ENCODE measurements at regions not wholly inside any gene's neighbourhood (a gene's known extent, or its start where the extent isn't known, plus 50 kb on each side); places are given as distances from the start of the nearest gene placed in this dataset.
"Not testable (repeated sequence)": the region's sequence is repeated elsewhere in the genome, so short reads cannot be mapped to it uniquely, and the experiment has no call there.

- DNase-seq (ENCODE audit: low read depth), result no peak
- no peak overlapping the region for H3K4me3 ChIP-seq (ENCODE audit: low read depth, low read length)
Observed at GRCh38 chr10:71090330-71090729, 122.0 kb upstream of the UNC5B start.

- no peak for DNase-seq (ENCODE audit: low read depth)
- no peak overlapping the region for H3K4me3 ChIP-seq (ENCODE audit: low read depth, low read length)
Observed at GRCh38 chr10:71090801-71091200, 121.6 kb upstream of the UNC5B start.

GRCh38 chr10:71092812-71093401 is 119.5 kb upstream of the UNC5B start:
- H3K4me3 ChIP-seq (ENCODE audit: low read depth, low read length), result no peak overlapping the region
- DNase-seq (ENCODE audit: low read depth), result no peak

GRCh38 chr10:71093531-71093930 is 118.8 kb upstream of the UNC5B start:
- DNase-seq (ENCODE audit: low read depth), result no peak
- no peak overlapping the region for H3K4me3 ChIP-seq (ENCODE audit: low read depth, low read length)

- no peak for DNase-seq (ENCODE audit: low read depth)
- no peak overlapping the region for H3K4me3 ChIP-seq (ENCODE audit: low read depth, low read length)
Observed at GRCh38 chr10:71094712-71095390, 117.5 kb upstream of the UNC5B start.

- no peak for DNase-seq (ENCODE audit: low read depth)
- H3K4me3 ChIP-seq (ENCODE audit: low read depth, low read length), result no peak overlapping the region
Observed at GRCh38 chr10:71099731-71100361, 112.5 kb upstream of the UNC5B start.

- H3K4me3 ChIP-seq (ENCODE audit: low read depth, low read length), result no peak overlapping the region
- no peak for DNase-seq (ENCODE audit: low read depth)
Observed at GRCh38 chr10:71103961-71104360, 108.4 kb upstream of the UNC5B start.

GRCh38 chr10:71106151-71106550 is 106.2 kb upstream of the UNC5B start:
- DNase-seq (ENCODE audit: low read depth); H3K4me3 ChIP-seq (ENCODE audit: low read depth, low read length): not testable (repeated sequence)

- H3K4me3 ChIP-seq (ENCODE audit: low read depth, low read length); DNase-seq (ENCODE audit: low read depth): not testable (repeated sequence)
Observed at GRCh38 chr10:71107117-71107516, 105.3 kb upstream of the UNC5B start.

GRCh38 chr10:71108042-71108441 is 104.3 kb upstream of the UNC5B start:
- DNase-seq (ENCODE audit: low read depth); H3K4me3 ChIP-seq (ENCODE audit: low read depth, low read length): not testable (repeated sequence)

GRCh38 chr10:71112138-71112785 is 100.1 kb upstream of the UNC5B start:
- no peak overlapping the region for H3K4me3 ChIP-seq (ENCODE audit: low read depth, low read length)

GRCh38 chr10:71116426-71116825 is 95.9 kb upstream of the UNC5B start:
- no peak for DNase-seq (ENCODE audit: low read depth)
- H3K4me3 ChIP-seq (ENCODE audit: low read depth, low read length), result no peak overlapping the region

More at GRCh38 chr10:71112138-71112785, 100.1 kb upstream of the UNC5B start:
- no peak for DNase-seq (ENCODE audit: low read depth)

GRCh38 chr10:71117589-71117988 is 94.8 kb upstream of the UNC5B start:
- not testable (repeated sequence) for H3K4me3 ChIP-seq (ENCODE audit: low read depth, low read length); DNase-seq (ENCODE audit: low read depth)

GRCh38 chr10:71123023-71123422 is 89.3 kb upstream of the UNC5B start:
- no peak for DNase-seq (ENCODE audit: low read depth)
- H3K4me3 ChIP-seq (ENCODE audit: low read depth, low read length), result no peak overlapping the region

- H3K4me3 ChIP-seq (ENCODE audit: low read depth, low read length), result no peak overlapping the region
Observed at GRCh38 chr10:71124921-71125748, 87.2 kb upstream of the UNC5B start.

GRCh38 chr10:71125749-71126107 is 86.6 kb upstream of the UNC5B start:
- DNase-seq (ENCODE audit: low read depth), result no peak
- no peak overlapping the region for H3K4me3 ChIP-seq (ENCODE audit: low read depth, low read length)

More at GRCh38 chr10:71124921-71125748, 87.2 kb upstream of the UNC5B start:
- DNase-seq (ENCODE audit: low read depth), result no peak

GRCh38 chr10:71126432-71126831 is 85.9 kb upstream of the UNC5B start:
- no peak overlapping the region for H3K4me3 ChIP-seq (ENCODE audit: low read depth, low read length)

GRCh38 chr10:71127104-71127503 is 85.3 kb upstream of the UNC5B start:
- DNase-seq (ENCODE audit: low read depth), result no peak
- no peak overlapping the region for H3K4me3 ChIP-seq (ENCODE audit: low read depth, low read length)

More at GRCh38 chr10:71126432-71126831, 85.9 kb upstream of the UNC5B start:
- DNase-seq (ENCODE audit: low read depth), result no peak

- no peak overlapping the region for H3K4me3 ChIP-seq (ENCODE audit: low read depth, low read length)
- no peak for DNase-seq (ENCODE audit: low read depth)
Observed at GRCh38 chr10:71127773-71128172, 84.6 kb upstream of the UNC5B start.

Measured in skeletal muscle cell (primary cell).